Omental fat pad (tissue), 3 donors: ENCODE measurements at regions not wholly inside any gene's neighbourhood (a gene's known extent, or its start where the extent isn't known, plus 50 kb on each side); places are given as distances from the start of the nearest gene placed in this dataset.
A peak's percentile ranks its signal among the peaks of the same experiment; 100 is the strongest.
"Not testable (repeated sequence)": the region's sequence is repeated elsewhere in the genome, so short reads cannot be mapped to it uniquely, and the experiment has no call there.

ENCODE experiments used
- ATAC-seq: fragments of 150-250 bp; one replicate; pipeline ENCODE4 v1.9.1; 2016; ENCODE audit warnings: mild to moderate bottlenecking, moderate library complexity; ENCODE audit not compliant: low FRiP score
- DNase-seq: peaks from one replicate; pipeline ENCODE4 v3.0.0-alpha.2; 2019; ENCODE audit warnings: low spot score
- TF ChIP-seq, protein P1 (sequence below), 3 donors: fragments of 450-650 bp; IDR thresholded peaks; one replicate each; pipeline ENCODE4 v1.5.1; 2016 to 2017; ENCODE audit warnings: antibody characterized with exemption in 3 of 3, mild to moderate bottlenecking in 3 of 3, moderate library complexity in 2 of 3

DNA sequence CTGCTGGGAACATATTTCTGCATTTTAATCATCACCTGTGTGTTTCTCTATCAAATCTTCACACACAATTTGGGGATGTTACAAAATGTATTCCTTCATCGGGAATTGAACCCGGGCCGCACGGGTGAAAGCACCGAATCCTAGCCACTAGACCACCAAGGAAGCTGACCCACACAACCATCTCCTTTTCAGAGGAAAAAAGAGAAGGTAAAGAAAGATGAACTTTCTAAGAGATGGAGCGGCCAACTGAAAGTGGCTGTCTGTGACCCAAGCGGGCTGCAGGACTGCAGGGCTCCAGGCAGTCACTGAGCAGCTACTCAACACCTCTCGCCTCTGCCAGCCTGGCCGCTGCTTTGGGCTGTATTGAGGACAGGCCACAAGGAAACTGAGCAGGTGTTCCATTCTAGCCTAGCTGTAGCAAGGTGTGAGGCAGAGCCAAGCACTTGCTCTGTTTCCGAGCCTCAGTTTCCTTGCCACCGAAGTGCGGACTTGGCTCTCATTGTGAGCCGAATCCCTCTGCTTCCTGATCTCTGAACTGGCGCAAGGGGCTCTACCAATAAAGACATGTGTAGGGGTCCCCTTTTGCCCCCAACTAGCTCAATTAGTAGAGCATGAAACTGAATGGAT lies 156.9 kb upstream of the NBPF11 start:
- TF ChIP-seq, protein P1, sequence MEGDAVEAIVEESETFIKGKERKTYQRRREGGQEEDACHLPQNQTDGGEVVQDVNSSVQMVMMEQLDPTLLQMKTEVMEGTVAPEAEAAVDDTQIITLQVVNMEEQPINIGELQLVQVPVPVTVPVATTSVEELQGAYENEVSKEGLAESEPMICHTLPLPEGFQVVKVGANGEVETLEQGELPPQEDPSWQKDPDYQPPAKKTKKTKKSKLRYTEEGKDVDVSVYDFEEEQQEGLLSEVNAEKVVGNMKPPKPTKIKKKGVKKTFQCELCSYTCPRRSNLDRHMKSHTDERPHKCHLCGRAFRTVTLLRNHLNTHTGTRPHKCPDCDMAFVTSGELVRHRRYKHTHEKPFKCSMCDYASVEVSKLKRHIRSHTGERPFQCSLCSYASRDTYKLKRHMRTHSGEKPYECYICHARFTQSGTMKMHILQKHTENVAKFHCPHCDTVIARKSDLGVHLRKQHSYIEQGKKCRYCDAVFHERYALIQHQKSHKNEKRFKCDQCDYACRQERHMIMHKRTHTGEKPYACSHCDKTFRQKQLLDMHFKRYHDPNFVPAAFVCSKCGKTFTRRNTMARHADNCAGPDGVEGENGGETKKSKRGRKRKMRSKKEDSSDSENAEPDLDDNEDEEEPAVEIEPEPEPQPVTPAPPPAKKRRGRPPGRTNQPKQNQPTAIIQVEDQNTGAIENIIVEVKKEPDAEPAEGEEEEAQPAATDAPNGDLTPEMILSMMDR (IDR thresholded peaks at IDR 0.05), result no peak
- no peak for DNase-seq
- no peak for ATAC-seq

DNA sequence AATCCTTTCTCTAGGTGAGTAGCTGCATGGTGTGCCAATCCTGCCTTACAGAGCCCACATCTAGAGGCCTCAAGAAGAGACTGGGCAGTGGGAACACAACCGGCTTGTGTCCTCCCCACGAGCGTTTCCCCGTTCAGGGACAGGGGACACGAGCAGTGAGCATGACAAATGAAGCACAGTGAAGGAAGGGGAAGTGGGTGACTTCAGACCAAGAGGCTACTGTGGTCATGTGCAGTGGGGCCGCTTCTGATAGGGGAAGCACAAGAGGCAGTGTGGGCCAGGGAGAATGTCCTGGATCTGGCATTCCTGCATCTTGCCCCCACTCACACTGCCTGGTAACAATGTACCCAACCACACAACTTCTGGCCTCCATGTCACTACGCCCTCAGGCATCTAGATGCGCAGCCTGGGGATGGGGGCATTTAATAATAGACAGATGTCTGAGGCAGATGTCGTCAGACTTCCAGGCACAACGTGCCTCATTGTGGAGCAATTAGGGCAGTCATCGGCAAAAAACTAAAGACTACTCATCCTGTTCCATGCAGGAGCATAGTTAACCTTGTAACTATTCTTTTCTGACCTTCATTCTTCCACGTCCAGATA lies 155.6 kb upstream of the NBPF11 start:
- no peak for ATAC-seq
- no peak for DNase-seq
- TF ChIP-seq, protein P1 (IDR thresholded peaks at IDR 0.05), result no peak

DNA sequence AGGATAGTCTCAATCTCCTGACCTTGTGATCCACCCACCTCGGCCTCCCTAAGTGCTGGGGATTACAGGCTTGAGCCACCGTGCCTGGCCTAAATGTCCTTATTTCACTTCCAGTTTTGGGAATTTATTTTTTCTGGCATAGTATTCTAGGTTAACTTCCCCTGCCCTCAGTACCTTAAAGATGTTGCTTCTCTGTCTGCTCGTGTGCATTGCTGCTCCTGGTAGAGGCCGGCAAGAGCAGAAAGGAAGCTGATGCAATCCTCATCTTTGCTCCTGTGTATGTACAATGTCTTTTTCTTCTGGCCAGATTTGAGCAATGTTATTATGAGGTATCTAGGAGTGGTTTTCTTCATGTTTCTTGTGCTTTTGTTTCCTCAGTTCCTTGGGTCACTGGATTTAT lies 152.9 kb upstream of the NBPF11 start:
- not testable (repeated sequence) for DNase-seq, ATAC-seq

DNA sequence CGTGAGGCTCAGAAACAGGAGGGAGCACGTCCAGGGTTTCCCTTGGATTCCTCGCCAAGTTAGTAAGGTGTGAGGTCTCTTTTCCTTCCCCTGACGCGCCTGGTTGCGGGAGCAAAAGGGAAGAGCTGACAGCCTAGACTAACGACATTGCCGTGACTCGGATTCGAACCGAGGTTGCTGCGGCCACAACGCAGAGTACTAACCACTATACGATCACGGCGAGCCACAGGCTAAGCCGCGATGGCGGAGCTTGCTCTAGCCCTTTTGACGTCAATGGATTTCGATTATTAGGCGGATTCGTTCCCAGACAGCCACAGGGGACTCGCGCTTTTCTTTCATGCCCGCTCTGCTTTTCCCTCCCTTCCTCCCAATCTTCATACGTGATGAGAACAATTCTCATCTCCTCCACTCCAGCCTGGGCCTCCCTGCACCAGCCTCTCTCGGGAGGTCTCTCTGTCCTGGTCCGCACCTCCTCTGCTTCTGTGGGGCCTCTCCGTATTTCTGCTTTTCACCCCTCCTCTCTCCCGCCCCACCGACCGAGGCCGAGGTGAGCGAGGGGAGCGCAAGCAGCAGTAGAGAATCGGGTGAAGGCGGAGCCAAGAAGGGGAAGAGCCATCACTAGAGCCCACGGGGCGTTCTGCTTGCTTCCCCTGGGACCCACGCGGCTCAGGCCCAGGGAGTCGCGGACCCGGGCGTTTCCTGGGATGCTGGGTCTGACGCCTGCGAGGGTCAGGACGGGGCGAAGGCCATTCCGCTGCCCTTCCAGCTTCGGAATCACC lies 150.7 kb upstream of the NBPF11 start:
- DNase-seq (peak; percentile 56), ATAC-seq (peak; percentile 86)

DNA sequence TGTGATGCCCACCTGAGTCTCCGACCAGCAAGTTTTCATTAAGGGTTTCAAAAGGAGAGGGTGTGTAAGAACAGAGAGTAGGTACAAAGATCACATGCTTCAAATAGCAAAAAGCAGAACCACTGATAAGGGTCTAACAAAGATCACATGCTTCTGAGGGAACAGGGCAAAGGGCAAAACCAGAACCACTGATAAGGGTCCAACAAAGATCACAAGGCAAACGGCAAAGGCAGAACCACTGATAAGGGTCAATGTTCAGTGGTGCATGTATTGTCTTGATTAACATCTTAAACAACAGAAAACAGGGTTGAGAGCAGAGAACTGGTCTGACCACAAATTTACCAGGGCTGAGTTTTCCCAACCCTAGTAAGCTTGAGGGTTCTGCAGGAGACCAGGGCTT lies 145.8 kb upstream of the NBPF11 start:
- ATAC-seq, DNase-seq: not testable (repeated sequence)

DNA sequence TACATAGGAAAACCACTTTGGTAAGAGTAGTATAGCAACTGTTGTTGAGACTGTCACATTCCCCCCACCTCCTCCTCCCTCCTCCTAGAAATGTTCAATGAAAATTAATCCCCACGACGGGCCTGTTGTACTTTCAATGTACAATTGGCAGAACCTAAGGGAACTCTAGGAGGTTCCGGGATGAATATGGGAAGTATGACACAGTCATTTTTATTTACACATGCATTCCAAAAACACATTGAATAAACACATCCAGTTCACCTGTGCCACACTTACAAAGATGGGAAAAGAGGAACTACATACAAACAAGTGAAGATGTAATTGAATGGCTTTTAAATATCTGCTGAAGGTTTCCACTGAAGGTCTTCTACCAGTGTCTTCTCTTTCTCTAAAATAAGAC lies 144.4 kb upstream of the NBPF11 start:
- TF ChIP-seq, protein P1 (IDR thresholded peaks at IDR 0.05), result no peak
- no peak for ATAC-seq
- DNase-seq, result no peak

DNA sequence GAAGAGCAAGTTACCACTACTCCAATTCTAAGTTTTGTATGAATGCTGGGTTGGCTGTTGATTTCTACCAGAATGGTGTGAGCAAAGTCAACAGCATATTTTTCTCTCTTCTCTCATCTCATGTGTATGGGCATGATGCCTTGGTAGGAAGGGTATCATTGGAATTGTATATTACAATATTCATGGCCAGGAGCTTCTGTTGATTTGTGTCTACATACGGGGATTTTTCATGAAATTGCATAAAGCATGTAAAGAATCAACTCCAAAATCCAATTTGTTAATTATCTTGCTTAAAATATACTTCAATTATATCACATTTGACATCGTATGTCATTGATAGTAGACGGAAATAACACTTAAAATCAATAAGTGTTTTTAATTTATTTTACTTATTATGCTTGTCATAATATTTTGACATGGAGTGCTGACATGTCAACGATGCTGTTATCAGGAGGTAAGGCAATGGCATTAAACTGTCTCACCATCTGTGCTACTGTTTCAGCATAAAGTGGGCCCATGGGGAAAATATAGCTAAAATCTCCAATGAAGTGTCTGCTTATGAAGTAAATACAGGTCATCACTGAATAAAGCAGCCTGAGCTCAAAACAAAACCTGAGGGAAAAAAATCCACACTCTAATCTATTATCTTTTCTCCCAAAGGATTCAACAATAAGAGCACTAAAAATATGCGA lies 142.2 kb upstream of the NBPF11 start:
- DNase-seq (no peak), ATAC-seq (no peak)
- TF ChIP-seq, protein P1 (IDR thresholded peaks at IDR 0.05), result no peak

DNA sequence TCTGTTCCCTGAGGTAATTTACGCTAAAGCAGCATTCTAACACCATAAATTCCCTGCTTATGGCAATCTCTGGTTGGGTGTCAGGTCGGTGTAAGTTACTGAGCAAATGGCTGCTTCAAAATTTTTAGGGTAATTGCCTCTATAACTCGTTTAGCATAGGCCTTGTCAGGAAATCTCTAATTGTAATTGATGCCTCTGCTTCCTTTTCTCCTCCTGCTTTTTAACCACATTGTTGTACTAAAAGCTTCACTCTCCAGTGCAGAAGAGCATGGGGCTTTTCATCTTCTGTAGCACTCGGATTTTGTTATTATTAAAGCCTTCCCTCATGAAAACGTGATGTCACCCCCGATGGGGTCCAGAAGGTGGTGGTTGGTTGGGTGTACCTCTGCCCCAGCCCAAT lies 141.6 kb upstream of the NBPF11 start:
- TF ChIP-seq, protein P1 (IDR thresholded peaks at IDR 0.05), result no peak
- DNase-seq (no peak), ATAC-seq (no peak)
